ENCODE measurements at regions not wholly inside any gene's neighbourhood (a gene's known extent, or its start where the extent isn't known, plus 50 kb on each side); places are given as distances from the start of the nearest gene placed in this dataset.

DNA sequence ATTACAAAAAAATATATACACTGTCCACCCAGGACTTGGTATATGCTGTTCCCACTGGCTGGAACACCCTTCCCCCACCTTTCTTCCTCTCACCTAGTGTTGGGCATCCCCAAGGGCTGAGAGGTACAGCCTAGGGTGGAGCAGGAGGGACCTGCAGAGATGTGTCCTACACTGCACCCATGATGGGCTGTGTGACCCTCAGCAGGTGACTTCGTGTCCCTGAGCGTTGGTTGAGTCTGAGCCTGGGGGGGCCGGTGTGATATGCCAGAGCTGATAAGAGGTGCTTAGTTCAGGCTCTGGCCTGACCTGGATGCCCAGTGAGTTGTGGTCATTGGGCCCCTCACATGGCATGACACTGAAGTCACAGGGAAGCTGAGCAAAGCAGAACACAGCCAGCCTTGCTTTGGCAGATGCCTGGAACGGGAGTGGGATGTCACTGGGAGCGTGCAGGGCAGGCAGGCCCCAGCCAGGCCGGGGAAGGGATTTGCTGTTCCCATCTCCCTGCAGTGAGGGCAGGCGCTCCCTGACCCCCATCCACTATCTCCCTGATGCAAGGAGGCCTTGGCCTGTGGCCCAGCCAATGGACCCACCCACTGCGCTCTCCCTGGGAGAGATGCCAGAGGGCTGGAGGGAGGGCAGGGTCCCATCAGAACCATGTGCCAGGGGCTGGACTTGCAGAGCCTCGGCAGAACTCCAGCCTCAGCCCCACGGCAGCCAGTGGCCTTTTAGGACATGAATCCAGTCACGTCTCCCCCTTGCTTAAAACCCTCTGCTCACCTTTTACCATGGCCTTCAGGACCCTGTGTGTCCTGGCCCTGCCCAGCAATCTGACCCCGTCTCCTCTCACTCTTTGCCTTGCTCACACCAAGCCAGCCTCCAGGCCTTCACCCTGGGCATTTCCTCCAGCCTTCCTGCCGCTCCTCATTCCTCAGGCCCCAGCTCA is 138.9 kb downstream of the MN1 start:
- DNase-seq (ENCODE audit: low read depth) = no peak

DNA sequence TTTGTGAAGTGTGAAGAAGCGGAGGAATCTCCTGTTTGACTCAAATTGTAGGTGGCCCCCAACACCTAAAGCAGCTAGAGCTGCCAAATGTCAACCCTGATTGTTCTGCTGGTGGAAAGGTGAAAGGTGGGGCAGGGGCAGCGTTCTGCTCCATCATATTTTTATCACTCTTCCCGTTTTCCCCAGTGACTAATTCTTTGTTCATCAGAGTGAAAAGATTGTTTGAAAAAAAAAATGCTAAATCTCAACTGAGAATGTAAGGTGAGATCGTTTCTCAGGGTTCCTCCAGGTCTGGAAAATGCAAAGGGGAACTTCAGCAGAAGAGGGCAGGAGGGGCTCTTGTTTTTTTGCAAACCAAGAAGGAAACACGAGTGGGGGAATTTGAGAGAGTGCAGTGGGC is 137.7 kb downstream of the MN1 start:
- no peak for DNase-seq (ENCODE audit: low read depth)

DNA sequence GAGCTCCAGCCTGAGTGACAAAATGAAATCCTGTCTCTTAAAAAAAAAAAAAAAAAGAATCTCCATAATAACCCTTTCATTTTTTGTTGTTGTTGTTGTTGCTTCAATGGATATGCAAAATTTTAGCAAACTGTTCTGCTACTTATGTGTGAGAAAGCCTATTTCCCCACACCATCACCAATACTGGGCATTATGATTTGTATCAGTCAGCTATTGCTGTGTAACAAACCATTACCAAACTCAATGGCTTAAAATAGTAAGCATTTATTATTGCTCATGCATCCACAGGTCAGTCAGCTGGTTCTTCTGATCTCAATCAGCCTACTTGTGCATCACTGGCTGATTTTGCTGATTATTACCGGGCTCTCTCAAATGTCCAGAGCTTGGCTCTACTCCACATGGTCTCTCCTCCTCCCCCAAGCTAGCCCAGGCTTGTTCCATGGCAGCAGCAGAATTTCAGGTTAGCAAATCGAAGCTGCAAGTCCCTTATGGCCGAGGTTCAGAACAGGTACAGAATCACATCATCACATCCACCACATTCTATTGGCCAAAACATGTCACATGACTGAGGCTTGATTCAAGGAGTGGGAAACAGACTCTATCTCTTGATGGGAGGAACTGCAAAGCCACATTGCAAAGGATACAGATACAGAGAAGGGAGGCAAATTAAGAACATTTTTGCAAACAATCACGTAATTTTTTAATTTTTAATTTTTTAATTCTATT is 135.1 kb downstream of the MN1 start:
- DNase-seq (ENCODE audit: low read depth) = no peak

DNA sequence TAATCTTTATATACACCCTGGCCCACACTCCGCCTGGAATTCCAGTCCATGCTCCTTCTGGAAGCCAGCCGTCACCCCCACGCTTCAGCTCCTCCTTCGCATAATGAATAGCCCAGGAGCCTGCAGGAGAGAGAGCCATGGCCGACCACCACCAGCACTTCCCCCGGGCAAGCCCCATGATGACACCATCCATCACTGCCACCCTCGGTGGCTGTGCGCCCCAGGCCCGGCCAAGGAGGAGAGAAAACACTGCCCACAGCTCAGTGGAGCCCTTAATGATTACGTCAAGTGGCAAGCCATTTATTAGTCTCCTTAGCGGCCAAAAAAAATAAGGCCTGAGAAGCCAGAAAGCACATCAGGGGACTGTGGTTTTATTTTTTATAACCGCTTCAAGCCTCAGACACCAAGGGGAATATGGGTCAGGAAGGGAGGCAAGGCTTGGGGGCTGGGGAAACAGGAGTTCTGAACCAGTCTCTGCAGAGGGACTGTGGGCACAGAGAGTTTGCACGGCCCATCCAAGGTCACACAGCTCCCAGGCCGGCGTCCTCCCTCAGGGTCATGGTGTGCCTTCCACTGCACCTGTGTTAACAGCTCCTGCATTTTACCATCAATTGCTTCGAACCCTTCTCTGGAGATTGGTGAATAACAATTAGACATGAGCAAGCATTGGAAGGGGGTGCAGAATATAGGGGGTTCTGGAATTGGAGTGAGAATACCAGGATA is 134.3 kb downstream of the MN1 start:
- DNase-seq (ENCODE audit: low read depth) = peak; percentile 72

DNA sequence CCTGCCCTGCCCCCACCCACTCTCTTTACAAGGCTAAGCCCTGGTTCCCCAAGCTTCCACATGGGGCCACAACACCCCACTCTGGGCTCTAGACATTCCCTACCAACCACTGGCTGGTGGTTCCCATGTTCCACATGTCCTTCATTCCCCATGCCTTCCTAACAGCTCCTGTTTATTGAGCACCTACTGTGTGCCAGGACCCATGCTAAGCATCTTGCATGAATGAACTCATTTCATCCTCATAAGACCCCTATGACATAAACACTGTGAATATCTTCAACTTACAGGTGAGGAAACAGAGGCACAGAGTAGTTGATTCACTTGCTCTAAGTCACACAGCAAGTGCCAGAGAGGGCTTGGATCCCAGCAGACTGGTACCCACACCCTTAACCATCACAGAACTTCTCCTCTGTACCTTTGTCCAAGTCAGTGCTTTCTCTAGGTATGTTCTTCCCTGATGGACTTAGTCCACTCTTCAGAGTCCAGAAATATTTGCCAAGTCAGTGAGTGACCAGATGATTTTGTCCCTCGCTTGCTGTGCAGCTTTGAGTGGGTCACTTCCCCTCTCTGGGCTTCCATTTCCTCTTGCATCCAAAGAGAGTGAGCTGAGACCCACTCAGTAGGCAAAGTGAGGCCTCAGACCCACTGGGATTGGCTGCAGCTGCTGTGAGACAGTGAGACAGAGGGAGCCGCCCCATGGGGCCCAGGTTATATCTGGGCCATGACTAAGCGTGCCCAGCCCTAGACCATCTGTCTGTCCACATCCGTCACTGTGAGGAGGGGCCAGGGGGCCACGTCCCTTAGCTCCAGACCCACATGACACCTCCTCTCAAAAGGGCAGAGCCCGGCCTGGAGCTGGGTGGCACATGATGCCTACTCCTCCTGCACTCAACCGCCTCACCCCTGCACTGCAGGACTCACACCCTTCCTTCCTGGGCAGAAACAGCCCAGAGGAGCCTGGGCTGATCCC is 132.4 kb downstream of the MN1 start:
- DNase-seq (ENCODE audit: low read depth) = peak; percentile 36

DNA sequence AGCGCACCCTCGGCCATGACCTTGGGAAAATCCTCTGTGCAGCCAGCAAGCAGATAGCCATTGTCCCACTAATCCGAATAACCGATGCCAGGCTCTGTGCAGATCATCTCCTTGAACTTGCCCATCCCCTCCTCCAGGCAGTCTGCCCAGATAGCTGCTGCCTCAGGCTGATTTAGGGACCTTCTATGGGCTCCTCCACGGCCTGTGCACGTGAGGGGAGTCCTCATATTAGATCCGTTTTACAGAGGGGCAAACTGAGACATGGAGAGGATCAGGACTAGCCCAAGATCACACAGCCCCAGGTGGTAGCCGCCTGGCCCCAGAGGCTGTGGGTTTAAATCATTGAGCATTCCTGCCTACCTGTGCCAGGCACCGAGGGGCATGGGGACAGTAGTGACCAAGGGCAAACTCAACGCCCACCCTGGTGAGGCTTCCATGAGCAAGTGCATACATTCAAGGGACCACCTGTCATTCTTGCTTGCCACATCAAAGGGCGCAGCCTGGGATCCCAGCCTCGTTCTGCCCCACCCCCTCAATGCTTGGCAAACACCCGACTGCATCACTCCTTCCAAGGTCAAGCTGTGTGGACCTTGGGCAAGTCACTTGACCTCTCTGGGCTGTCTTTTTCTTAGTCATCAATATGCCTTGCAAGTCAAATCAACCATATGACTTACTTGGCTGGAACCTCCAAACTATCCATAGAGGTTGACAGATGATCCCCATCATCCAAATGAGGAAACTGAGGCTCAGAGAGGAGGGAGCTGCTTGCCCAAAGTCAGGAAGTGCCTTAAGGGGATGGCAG is 131.6 kb downstream of the MN1 start:
- DNase-seq (ENCODE audit: low read depth) = no peak

DNA sequence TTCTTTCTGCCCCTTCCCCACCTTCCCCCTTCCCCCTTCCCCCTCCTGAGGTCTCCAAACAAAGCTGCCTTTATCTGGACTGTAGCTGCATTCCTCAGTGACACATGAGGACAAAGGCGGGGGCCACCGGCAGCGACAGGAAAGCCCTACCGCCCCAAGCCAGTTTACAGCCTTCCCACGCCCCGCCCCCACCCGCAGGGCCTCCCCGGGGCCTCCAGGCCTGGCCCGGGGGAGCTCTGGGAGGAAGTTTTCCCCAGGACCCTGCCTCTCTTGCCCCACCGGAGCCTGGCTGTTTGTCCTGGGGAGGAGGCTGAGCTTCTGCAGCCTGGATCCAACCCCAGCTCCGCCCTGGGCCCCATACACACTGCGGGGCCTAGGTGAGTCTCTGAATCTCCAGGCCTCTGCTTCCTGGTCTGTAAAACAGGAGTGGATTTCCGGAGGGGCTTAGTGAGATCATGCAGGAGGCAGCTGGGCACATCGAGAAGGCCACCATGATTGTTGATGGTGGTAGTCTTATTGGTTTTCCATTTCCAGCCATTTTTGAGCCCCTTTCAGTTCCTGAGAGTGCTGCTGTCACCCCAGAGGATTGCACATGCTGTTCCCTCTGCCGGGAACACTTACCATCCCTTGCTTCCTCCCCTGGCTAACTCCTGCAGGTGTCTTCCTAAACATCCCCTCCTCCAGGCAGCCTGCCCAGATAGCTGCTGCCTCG is 130.7 kb downstream of the MN1 start:
- no peak for DNase-seq (ENCODE audit: low read depth)

DNA sequence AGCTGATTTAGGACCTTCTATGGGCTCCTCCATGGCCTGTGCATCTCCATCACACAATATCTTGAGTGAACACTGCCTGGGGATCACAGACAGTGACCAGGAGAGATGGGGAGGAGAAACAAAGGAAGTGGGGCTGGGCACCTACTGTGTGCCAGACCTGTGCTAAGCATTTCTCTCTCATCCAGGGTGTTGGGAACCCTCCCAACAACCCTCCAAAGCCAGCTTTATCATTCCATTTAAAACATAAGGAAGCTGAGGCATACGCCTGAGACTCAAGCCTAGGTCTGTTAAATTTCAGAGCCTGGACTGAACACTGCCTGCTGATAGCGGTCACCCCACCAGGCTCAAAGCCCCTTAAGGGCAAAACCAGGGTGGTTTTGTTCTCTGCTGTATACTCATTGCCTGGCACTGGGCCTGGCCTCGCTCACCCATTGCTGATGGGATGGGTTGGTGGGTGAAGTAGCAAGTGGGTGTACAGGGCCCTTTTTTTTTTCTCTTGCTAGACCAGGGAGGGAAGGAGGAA is 130.1 kb downstream of the MN1 start:
- no peak for DNase-seq (ENCODE audit: low read depth)

DNA sequence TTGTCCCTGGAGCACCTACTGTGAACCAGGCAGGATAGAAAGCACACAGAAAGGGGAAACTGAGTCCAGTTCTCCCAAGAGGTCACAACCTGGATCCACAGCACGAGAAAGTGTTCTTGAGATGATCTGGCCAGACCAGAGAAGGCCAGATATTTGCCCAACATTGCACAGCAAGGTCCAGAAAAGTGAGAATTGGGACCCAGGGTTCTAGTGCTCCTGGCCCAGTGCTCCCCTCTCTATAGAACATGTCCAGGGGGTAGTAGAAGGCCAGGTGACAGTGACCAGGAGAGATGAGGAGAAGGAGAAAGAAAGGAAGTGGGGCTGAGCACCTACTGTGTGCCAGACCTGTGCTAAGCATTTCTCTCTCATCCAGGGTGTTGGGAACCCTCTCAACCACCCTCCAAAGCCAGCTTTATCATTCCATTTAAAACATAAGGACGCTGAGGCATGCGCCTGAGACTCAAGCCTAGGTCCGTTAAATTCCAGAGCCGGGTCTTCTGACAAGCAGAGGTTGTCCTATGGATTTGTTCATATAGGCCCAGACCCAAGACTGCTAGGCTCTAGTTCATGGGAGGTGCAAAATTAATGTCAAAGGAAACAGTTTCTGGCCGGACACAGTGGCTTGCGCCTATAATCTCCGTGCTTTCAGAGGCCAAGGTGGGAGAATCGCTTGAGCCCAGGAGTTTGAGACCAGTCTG is 128.7 kb downstream of the MN1 start:
- DNase-seq (ENCODE audit: low read depth) = no peak

DNA sequence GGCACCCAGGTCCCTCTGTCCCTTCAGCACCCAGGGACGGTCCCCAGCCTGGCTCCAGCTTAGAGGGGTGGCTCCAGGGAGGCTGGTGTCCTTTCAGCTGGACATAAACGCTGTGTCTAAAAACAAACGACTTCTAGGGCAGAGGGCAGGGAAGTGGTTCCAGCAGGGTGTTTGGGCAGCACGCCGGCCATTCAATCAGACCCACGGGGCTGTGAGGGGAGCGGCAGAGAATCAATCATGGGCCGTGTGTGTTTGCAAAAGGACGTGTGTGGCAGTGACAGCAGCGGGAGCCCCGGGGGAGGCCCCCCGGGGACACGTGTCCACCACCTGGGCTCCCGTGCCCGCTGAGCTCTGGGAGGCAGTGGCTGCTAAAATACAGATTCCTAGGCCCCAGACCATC is 127.7 kb downstream of the MN1 start:
- no peak for DNase-seq (ENCODE audit: low read depth)

DNA sequence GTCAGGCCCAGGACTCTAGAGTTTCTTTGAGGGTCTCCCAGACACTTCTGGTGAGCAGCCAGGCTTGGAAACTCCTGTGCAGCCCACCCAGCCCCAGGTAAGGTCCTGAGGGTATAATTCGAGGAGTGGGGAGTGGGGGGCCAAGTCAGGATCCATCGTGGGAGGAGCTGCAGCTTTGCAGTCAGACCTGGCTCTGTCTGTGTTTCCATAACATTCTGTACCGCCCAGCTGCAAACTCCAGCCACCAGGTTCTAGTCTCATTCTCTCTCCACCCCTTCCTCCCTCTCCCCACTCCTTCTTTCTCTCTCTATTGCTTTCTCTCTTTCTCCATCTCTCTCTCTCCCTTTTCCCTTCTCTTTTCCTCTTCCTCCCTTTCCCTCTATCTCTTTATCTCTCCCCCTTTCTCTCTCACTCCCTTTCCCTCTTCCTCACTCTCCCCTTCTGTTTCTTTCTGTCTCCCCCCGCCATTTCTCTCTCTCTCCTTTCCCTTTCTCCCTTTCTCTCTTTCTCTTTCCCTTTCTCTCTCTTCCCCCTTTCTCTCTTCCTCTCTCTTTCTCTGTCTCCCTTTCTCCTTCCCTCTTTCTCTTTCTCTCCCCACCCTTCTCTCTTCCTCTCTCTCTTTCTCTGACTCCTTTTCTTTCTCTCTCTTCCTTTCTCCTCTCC is 127.2 kb downstream of the MN1 start:
- no peak for DNase-seq (ENCODE audit: low read depth)

DNA sequence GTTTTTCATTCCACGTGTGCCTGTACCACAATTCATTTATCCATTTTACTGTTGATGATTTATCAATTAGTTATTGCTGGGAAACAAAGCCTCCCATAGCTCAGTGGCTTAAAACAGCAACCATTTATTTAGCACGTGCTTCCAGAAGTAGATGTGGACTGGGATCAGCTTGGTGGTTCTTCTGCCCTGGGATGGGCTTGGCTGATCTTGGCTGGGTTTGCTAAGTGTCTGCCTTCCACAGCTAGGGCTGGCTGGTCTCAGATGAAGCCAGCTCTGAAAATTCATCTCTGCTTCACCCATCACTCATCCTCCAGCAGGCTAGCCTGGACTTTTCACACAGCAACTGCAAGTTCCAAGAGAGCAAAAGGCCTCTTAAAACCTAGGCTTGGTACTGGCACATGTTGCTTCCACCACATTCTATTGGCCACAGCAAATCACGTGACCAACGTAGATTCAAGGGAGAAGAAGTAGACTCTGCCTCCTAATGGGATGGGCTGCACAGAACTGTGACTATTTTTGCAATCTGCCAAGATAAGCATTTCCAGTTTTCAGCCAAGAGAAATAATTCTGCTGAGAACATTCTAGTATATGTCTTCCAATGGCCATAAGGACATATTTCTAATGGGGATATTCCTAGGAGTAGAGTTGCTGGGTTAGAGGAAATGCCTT is 124.9 kb downstream of the MN1 start:
- DNase-seq (ENCODE audit: low read depth) = no peak

DNA sequence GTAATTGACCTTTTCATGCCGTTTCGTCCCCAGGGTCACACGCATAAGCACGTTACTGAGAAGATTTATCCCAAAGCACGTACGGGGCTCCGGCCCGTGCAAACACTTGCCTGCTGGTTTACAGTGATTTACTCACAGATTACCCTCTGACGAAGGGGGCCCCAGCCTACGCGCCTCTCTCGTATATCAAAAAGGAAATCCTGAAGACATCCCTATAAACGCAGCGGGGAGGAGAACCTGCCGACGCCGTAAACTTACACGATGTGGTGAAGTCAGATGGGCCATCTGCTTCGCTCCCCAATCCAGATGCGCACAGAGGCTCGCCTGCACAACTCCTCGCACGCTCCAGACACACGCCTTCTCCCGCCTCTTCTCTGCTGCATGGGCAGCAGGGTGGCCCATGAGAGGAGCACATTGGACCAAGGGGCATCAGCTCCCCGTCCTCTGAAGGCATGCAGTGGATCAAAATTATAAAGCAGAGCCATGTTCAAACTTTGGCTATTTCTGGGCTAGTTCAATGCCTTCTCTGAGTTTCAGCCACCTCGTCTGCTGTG is 123.6 kb downstream of the MN1 start:
- no peak for DNase-seq (ENCODE audit: low read depth)

DNA sequence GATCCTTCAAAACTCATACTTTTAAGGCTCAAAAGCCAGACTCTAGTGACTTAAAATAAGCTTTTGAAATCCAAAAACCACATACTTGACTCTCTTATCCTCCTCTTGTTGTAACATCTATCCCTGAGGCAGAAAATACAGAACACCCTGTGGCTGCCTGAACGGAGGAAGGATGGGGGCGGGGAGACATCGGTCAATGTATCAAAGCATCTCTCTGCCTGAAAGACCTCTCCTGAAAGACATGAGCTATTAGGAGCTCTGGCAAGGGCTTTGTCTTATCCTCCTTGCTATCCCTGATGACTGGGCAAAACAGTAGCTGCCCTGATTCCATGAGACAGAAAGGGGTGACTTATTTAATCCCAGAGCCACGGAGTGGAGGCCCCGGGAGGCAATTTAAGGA is 122.4 kb downstream of the MN1 start:
- DNase-seq (ENCODE audit: low read depth) = no peak

DNA sequence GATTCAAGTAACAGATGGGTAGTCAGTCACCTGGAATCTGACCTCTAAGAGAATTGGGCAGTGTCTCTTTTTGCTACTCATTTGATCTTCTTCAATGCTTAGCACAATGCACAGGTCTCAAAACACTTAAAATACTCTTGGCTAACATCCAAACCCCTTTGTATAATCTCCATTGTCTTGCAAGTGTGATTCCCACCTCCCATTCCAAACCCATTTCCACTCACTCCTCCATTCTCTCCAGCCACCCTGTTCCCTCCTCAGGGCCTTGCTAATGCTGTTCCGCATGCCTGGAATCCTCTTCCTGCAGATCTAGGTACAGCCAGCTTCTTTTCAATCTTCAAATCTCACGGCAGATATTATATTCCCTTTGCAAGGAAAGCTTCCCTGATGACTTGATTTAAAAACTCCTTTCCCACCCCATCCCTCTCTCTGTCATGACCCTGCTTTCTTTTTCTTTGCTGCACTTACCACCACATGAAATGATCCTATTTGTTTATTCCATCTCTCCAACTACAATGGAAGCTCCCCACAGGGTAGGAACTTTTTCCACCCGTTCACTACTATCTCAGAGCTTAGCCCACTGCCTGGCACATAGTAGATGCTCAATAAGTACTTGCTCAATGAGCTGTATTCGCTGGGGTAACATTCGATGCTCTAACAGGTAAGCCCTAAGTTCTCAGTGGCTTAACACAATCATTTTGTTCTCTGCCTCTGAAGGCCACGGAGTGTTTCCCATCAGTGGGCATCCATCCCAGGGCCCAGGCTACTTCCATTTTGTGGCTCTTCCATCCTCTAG is 121.7 kb downstream of the MN1 start:
- no peak for DNase-seq (ENCODE audit: low read depth)

DNA sequence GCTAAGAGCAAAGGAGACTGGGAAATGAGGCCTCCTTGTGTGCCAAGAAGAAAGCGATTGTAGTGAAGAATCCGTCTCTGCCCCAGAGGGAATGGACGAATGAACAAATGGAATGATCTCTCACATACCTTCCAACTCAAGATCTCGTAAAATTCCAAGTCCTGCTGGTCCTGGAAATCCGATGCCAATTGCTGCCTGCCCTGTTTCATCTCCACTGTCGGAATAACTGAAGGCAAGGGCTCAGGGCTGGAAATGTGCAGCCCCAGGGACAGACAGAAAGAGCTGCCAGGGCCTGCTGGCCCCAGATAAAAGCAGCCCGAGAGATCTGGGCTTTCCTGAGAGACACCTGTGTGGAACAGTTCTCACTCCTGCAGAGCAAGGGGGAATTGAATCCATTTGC is 120.9 kb downstream of the MN1 start:
- DNase-seq (ENCODE audit: low read depth) = no peak

DNA sequence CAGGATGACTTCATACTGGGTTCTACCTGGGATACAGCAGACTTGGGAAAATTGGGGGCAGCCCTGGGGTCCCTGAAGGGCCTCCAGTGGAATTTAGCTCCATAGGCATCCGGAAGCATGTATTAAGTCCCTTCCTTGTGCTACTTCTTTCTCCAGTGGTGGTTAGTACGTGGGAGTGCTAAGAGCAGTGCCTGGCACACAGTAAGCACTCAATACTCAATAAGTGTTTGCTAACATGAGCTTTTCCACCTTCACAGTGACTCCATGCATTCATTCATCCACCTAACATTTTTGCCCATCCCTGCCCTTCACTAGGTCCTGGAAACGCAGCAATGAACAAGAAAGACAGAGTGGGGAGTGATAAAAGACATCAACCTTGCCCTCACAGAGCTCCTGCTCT is 120.5 kb downstream of the MN1 start:
- DNase-seq (ENCODE audit: low read depth) = no peak
